Left ventricle myocardium inferior (tissue), 1 donor: ENCODE measurements at regions not wholly inside any gene's neighbourhood (a gene's known extent, or its start where the extent isn't known, plus 50 kb on each side); places are given as distances from the start of the nearest gene placed in this dataset.
"Not testable (repeated sequence)": the region's sequence is repeated elsewhere in the genome, so short reads cannot be mapped to it uniquely, and the experiment has no call there.

Source experiments
- DNase-seq: peaks from one replicate; pipeline ENCODE4 v3.0.0-alpha.2; 2020
- H3K27ac ChIP-seq: fragments of 200-600 bp; replicated peaks from 2 replicates; pipeline ENCODE4 v1.8.0; 2021
- H3K27me3 ChIP-seq: fragments of 200-600 bp; 2 replicates; pipeline ENCODE4 v1.8.0; 2021; ENCODE audit warnings: low read depth
- H3K36me3 ChIP-seq: fragments of 200-600 bp; 2 replicates; pipeline ENCODE4 v1.8.0; 2021
- H3K4me1 ChIP-seq: fragments of 200-600 bp; 2 replicates; pipeline ENCODE4 v1.8.0; 2021
- H3K4me3 ChIP-seq: fragments of 200-600 bp; 2 replicates; pipeline ENCODE4 v1.8.0; 2021; ENCODE audit warnings: mild to moderate bottlenecking, moderate library complexity
- H3K9me3 ChIP-seq: fragments of 200-600 bp; replicated peaks from 2 replicates; pipeline ENCODE4 v1.8.0; 2021
- intact Hi-C: fragments of 100-400 bp; cut with micrococcal nuclease; formaldehyde crosslinking; loops from one replicate; pipeline ENCODE4 v1.11.0; 2022
- TF ChIP-seq, protein P1 (sequence below): fragments of 200-600 bp; IDR thresholded peaks from 2 replicates; pipeline ENCODE4 v1.8.0; 2021; ENCODE audit warnings: antibody characterized with exemption, mild to moderate bottlenecking, borderline replicate concordance
- donor health status: DM: no; HTN: yes; CAD: no; lungs with severe emphysema.

DNA sequence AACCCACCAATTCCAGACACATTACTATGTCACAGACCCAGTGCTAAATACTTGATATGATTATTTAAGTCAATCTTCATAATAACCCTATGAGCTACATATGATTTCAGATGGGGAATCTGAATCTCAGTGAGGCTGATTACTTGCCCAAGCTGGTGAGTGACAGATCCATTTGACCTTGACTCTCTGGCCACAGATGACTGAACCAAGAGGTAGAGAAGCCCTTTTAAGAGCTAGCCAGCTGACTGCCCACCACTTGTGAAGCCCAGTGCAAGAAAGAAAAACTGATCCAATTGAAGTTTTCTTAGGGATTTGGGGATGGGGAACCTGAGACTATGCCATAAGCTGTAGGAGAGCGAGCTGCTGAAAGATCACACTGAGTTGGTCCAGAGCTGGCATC is 124.7 kb upstream of the SPATA12 start:
- Histone ChIP-seq H3K27me3 (no peaks in the 10 kb centered on the region), H3K36me3 (no peaks in the 10 kb centered on the region), H3K4me1 (no peaks in the 10 kb centered on the region), H3K9me3 (peaks cover 6% of the 10 kb centered on the region), H3K4me3 (no peak overlapping the region), H3K27ac (no peak overlapping the region)
- no peak for DNase-seq
- TF ChIP-seq, protein P1, sequence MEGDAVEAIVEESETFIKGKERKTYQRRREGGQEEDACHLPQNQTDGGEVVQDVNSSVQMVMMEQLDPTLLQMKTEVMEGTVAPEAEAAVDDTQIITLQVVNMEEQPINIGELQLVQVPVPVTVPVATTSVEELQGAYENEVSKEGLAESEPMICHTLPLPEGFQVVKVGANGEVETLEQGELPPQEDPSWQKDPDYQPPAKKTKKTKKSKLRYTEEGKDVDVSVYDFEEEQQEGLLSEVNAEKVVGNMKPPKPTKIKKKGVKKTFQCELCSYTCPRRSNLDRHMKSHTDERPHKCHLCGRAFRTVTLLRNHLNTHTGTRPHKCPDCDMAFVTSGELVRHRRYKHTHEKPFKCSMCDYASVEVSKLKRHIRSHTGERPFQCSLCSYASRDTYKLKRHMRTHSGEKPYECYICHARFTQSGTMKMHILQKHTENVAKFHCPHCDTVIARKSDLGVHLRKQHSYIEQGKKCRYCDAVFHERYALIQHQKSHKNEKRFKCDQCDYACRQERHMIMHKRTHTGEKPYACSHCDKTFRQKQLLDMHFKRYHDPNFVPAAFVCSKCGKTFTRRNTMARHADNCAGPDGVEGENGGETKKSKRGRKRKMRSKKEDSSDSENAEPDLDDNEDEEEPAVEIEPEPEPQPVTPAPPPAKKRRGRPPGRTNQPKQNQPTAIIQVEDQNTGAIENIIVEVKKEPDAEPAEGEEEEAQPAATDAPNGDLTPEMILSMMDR: no peak
- intact Hi-C loops: no loop called here

- H3K36me3 ChIP-seq, H3K9me3 ChIP-seq, H3K27me3 ChIP-seq, H3K4me3 ChIP-seq, DNase-seq, intact Hi-C loops, H3K27ac ChIP-seq: not testable (repeated sequence)
- peaks cover 12% of the 10 kb centered on the region for H3K4me1 ChIP-seq
These were observed 126.0 kb upstream of the SPATA12 start for GRCh38 chr3:56934481-56934880.

DNA sequence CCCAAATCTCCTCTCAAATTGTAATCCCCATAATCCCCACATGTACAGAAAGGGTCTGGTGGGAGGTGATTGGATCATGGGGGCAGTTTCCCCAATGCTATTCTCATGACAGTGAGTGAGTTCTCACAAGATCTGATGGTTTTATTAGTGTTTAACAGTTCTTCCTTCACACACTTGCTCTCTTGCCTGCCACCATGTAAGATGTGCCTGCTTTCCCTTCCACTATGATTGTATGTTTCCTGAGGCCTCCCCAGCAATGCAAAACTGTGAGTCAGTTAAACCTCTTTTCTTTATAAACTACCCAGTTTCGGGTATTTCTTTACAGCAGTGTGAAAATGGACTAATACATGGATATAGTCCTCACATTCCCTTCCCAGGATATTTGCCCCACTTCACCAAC is 126.7 kb upstream of the SPATA12 start:
- no peak overlapping the region for H3K27ac ChIP-seq
- intact Hi-C loops: no loop called here
- no peak overlapping the region for H3K4me3 ChIP-seq
- H3K27me3 ChIP-seq: no peaks in the 10 kb centered on the region
- DNase-seq: no peak
- TF ChIP-seq, protein P1: no peak
- no peaks in the 10 kb centered on the region for H3K36me3 ChIP-seq
- H3K9me3 ChIP-seq: peaks cover 6% of the 10 kb centered on the region
- H3K4me1 ChIP-seq: peaks cover 19% of the 10 kb centered on the region

GRCh38 chr3:56932866-56933265 is 127.6 kb upstream of the SPATA12 start:
- peaks cover 27% of the 10 kb centered on the region for H3K4me1 ChIP-seq

GRCh38 chr3:56931836-56932235 is 128.6 kb upstream of the SPATA12 start:
- intact Hi-C loops: no loop called here
- Histone ChIP-seq H3K36me3 (no peaks in the 10 kb centered on the region), H3K9me3 (peaks cover 6% of the 10 kb centered on the region), H3K4me3 (no peak overlapping the region), H3K4me1 (peaks cover 38% of the 10 kb centered on the region), H3K27me3 (no peaks in the 10 kb centered on the region), H3K27ac (no peak overlapping the region)
- TF ChIP-seq, protein P1: no peak
- DNase-seq: no peak

More at GRCh38 chr3:56932866-56933265, 127.6 kb upstream of the SPATA12 start:
- H3K4me3 ChIP-seq: no peak overlapping the region
- H3K36me3 ChIP-seq: no peaks in the 10 kb centered on the region
- no peak overlapping the region for H3K27ac ChIP-seq
- peaks cover 6% of the 10 kb centered on the region for H3K9me3 ChIP-seq
- no peaks in the 10 kb centered on the region for H3K27me3 ChIP-seq
- TF ChIP-seq, protein P1: no peak
- intact Hi-C loops: no loop called here
- DNase-seq: no peak

DNA sequence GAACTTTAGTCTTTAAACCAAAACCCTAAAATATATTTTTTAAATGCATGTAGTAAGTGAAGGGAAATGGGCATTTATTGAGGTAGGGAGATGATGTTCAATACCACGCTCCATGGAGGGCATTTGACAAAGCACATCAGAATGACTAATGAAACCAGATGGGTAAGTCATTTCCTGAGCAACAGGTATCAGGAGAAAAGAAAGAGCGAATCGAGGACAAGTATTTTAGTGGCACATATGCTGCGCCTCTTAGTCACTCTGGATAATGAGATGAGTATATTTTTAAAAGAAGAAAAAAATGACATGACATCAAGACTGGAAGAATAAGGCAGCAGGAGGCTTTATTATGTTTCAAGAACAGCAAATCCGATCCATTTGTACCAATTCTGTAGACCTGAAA is 129.0 kb upstream of the ARHGEF3 start:
- Histone ChIP-seq H3K4me3 (no peak overlapping the region), H3K9me3 (peaks cover 6% of the 10 kb centered on the region), H3K4me1 (peaks cover 49% of the 10 kb centered on the region), H3K27me3 (no peaks in the 10 kb centered on the region), H3K36me3 (no peaks in the 10 kb centered on the region), H3K27ac (peak overlapping the region; percentile 75)
- TF ChIP-seq, protein P1: no peak
- DNase-seq: no peak
- intact Hi-C loops: no loop called here
